Embryonic facial prominence (tissue), 1 donor: ENCODE measurements at regions not wholly inside any gene's neighbourhood (a gene's known extent, or its start where the extent isn't known, plus 50 kb on each side); places are given as distances from the start of the nearest gene placed in this dataset.

Experiments used
- DNase-seq: peaks from one replicate; pipeline ENCODE4 v3.0.0-alpha.2; 2016; ENCODE audit errors: extremely low spot score

DNA sequence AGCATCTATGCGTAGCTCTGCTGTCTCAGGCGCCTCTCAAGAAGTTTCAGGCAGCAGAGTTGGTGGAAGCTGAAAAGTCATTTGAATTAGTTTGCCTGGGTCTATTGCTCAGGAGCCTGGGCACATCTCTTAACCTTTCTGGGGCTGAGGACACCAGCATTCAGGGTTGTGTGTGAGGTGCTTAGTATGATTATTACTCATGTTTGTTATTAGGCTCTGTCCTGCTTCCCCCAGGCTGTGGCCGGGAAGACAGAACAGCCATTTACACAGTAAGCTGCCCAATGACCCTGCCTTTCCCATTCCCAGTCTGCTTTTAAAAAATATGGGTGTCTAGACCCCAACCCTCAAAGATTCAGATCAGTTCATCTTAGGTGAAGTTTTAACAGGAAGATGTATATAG is 53.9 kb upstream of the CACNA1E start:
- no peak for DNase-seq

DNA sequence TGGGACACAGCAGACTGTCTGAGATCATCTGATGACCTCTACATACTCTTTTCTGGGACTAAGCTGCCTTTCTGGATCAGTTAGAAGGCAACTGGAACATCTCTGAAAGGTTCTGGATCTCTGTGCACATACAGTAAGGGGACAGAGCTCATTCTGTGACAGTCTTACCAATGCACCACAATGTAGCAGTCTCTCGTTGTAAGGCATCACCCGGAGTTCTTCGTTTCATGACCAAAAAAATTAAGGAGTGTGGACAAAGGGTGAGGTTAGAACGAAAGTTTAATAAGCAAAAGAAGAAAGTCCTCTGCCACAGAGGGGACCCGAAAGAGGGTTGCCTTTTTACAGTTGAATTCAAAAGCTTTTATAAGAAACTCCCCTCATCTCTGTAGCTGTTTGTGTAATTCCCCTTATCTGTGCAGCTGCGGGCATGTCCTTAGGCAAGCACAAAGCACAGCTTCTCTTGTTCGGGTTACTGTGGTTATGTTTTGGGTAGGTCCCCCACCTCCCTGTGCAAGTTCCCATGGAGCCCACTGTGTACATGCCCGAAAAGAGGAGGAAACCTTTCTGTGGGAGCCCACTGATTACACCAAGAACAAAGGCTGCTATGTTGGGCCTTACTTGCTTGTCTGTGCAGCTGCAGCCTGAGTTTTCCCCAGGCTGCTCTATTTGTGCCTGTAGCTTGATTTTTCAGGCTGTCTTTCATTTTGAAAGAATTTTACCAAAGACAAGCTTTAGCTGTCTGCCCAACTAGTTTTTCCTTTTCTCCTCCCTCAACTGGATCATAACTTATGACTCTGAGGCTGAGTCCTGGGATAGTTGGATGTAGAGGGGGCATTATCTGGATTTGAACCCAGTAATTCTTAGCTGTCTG is 53.1 kb upstream of the CACNA1E start:
- no peak for DNase-seq
